ENCODE measurements at regions not wholly inside any gene's neighbourhood (a gene's known extent, or its start where the extent isn't known, plus 50 kb on each side); places are given as distances from the start of the nearest gene placed in this dataset.
A peak's percentile ranks its signal among the peaks of the same experiment; 100 is the strongest.

DNA sequence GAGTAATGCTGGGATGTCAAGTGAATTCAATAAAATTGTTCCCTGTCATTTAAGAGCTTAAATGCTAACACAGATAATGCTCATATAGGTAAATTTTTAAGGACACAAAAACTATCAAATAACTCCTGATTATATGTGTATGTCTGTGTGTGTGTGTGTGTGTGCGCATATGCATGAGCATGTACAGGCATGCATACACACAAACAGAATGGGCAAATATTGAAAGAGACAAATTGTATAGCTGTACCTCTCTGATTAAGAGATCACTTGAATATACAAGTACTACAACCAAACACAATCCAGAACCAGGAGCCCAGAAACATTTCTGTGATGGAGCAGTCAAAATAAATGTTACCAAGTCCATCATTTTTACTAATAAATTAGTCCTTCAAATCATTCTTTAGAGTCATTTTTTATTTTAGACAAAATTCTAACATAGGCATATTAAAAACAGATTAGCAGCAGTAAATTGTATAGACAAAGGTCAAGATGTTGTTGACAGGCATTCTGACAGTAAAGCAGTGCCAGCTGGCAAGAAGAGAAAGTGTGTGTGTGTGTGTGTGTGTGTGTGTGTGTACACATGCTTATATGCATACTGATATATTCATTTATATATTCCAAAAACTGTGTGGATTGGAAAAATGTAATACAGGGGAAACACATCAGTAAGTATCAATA, 145.3 kb downstream of the CD47 start:
- H3K27ac ChIP-seq: no peak overlapping the region
- no peak for DNase-seq (ENCODE audit: low read depth, low spot score)

DNA sequence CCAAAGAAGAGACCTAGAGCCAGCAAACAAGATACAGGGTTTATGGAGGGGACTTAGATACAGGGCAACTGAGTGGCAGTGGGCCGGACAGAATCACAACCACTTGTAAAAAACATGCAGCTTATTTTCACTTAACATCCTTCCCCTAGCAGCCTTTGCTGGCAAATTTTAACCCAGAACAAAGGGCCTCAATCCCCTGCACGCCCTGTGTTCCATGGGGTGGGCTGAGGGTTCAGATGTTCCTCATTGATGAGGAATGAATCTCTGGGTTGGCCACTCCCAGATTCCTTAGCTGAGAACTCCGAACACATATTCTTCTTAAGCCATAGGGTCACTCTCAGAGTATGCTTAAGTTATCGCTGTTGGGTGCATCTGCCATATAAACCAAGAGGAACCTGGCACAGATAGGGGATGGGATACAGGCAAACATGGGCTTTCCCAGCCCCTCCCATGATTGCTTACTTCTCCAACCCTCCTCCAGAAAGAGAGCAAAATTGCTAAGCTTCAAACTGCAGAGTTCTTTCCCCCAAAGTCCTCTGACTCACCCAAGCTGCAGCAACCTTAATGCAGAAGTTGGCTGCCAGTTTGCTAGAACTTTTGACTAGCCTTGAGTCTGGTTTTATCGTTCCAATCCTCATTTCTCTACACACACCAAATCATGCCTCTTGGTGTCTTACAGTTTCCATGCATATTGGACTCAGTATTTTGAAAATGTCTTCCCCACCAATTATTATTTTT, 146.9 kb downstream of the CD47 start:
- no peak for DNase-seq (ENCODE audit: low read depth, low spot score)
- no peak overlapping the region for H3K27ac ChIP-seq

DNA sequence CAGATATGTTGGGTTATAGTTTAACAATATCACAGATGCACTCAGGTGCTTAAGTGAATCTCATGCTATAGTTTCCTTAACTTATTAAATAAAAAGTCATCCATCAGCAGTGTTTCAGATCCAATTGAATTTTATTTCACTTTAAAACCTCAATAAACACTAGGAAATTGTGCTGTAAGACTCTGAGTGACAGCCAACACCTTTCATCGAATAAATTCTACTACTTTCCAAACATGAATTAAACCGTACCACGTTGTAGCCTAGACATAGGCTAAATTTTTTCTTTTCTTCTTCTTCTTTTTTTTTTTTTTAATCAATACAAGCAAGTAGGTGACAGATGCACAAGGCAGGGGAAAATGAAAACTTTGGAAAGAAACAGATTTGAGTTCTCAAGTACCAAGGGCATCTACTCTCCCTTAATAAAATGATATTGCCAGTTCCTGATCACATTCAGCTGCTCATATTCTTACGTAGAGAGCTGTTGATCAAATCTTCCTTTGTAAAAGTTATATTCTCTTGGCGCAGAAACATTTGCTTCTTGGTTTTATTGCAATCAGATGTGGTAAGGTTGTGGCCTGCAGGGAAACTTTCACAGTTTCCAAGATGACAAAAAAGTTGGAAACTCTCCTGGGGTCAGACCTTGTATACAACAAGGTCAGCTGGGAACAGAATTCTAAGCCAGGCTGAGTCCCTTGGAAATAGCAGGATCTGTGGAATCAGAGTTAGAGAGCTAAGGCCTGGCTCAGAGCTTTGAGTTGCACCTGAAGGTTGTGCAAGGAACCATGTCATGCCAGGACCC, 147.7 kb downstream of the CD47 start:
- no peak for DNase-seq (ENCODE audit: low read depth, low spot score)
- no peak overlapping the region for H3K27ac ChIP-seq

DNA sequence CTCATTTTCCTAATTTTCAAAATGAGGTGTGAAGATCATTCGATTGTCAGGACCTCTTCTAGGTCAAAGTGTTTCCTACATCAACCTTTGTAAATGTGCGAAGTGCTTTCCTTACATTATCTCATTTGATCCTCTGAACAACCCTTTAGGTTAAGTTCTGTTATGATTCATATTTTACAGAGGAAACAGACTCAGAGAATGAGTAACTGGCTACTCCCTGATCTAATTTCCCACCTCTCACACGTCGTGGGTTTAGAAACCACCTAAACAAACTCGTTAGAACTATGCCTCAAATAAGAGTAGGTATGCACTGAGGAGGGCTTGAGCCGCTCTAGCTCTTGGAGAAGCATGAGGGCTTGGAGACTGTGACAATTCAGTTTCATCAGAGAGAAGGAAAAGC, 148.6 kb downstream of the CD47 start:
- no peak for DNase-seq (ENCODE audit: low read depth, low spot score)

DNA sequence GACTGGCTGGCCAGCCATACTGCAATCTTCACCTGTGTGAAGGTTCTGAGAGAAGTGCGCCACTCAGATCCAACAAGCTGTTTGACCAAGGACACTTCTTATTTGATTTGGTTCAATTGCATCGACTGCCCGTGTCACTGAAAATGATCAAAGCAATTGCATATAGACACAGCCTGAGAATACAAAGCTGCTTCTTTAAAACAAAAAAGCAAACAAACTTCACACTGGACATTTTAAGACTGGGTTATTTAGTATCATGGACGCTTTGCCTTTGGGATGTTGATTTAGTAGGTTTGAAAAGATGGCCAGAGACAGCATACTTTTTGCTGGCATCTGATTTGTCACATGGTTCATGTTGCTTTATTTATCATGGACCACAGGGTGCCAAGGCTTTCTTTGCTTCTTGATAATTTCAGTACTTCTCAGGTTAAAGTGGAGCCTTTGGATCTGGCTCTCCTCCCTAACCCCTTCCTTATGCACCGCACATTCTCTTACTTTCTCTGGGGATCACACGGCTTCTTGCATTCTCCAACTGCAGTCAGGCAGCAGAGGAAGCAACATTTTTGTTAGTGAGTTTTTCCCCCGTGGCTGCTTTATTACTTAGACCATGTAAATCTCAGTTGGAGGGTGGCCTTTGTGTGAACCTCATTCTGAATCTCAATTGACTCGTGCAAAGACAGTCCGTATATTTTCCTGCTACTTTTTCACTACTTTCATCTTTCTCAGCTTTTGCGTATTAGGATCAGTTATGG, 151.0 kb downstream of the CD47 start:
- H3K27ac ChIP-seq: no peak overlapping the region
- DNase-seq (ENCODE audit: low read depth, low spot score): no peak

More for the DNA sequence above, 148.6 kb downstream of the CD47 start:
- H3K27ac ChIP-seq: no peak overlapping the region

DNA sequence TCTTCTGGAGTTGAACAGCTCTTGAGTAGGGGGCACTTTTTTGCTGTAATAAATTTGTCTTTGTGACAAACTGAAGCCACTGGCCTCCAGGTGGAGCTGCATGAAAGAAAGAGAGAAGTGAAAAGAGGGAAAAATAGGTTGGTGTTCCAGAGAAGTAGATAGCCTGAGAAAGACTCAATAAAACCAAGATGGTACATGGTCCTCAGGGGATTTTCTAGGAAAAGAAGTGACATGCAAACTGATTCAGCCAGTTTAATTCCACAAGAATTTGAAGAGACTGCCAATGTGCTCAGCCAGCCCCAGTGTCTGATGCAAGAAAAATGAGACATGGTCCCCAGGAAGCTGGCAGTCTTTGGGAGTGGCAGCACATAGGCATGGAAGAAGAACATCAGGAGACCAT, 152.7 kb downstream of the CD47 start:
- no peak for DNase-seq (ENCODE audit: low read depth, low spot score)

DNA sequence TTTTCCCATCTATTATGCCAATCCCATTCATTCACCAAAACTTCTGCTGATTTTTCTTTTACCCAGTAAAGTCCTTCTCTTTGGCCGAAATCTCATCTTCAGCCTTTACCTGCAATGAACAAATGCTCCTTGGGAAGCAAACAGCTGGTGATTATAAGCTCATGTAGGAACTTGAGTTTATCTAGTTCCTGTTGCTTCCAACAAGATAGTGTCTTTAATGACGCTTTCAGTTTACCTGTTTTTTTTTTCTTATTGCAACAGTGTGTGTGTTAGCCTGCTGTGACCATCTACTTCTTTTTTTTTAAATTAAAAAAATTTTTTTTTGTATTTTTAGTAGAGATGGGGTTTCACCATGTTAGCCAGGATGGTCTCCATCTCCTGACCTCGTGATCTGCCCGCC, 156.0 kb downstream of the CD47 start:
- H3K27ac ChIP-seq: no peak overlapping the region
- DNase-seq (ENCODE audit: low read depth, low spot score): no peak

More for the DNA sequence above, 152.7 kb downstream of the CD47 start:
- H3K27ac ChIP-seq: peak overlapping the region; percentile 19

DNA sequence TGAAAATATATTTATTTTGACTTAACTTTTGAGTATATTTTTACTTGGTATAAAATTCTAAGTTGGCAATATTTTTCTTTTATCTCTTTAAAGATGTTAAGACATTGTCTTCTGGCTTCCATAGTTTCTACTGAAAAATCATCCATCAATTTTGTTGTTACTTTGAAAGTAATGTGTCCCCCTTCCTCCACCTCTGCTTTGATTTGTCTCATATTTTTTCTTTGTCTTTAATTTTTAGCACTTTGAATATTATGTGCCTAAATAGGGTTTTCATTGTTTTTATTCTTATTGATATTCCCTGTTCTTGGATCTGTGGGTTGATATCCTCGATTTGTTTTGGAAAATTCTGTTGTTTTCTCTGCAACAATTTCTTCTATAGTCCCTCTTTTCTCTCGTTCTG, 157.4 kb downstream of the CD47 start:
- H3K27ac ChIP-seq: no peak overlapping the region
- DNase-seq (ENCODE audit: low read depth, low spot score): no peak

DNA sequence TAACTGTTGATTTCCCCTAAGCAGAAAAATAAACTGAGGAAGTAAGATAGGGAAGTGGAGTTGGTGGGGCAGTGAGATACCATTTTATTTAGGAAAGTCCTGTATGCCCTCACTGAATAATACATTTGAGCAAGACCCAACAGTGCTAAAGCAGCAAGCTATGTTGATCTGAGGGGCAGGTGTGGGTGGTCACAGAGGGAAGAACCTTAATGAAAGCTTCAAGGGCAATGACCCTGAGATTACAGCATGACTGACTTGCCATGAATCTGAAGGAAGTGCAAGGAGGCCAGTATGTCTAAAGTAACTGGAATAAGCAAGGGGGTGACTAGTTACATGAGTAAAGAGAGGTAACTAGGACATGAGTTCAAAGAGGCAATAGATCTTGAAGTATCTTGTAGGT, 159.5 kb downstream of the CD47 start:
- DNase-seq (ENCODE audit: low read depth, low spot score): no peak
- H3K27ac ChIP-seq: no peak overlapping the region

DNA sequence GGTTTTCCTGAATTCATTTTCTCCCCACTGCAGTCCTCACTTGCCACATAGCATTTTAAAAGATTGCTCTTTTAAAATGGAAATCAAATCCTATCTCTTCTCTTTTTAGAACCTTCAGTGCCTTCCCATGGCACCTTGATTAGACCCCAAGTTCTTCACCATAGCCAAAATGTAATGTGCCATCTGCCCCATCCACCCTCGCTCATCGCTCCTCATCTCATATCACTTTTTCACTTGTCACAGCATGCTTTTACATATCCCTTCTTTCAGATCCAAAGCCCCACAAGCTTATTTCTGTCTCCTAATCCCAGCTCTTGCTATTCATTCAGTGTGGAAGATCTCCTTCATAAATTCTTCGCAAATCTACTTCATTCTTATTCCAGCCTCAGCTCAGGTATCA, 161.7 kb downstream of the CD47 start:
- no peak for DNase-seq (ENCODE audit: low read depth, low spot score)
- no peak overlapping the region for H3K27ac ChIP-seq

DNA sequence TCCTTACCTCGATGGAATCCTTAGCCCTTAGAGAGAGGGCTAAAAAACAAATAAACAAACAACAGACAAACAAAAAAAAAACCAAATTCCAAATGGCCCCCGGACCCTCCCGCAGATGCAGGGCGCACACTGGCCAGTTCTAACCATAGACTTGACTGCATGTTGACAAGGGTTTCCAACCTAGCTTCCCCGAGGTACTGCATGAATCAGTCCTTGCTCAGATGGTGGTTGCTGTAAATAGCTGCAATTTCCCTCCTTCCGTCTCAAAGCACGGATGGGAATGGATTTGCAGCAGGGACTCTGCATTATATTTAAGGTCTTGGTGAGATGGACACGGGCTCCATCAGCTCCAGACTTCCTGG, 162.8 kb downstream of the CD47 start:
- H3K27ac ChIP-seq: no peak overlapping the region
- DNase-seq (ENCODE audit: low read depth, low spot score): no peak

DNA sequence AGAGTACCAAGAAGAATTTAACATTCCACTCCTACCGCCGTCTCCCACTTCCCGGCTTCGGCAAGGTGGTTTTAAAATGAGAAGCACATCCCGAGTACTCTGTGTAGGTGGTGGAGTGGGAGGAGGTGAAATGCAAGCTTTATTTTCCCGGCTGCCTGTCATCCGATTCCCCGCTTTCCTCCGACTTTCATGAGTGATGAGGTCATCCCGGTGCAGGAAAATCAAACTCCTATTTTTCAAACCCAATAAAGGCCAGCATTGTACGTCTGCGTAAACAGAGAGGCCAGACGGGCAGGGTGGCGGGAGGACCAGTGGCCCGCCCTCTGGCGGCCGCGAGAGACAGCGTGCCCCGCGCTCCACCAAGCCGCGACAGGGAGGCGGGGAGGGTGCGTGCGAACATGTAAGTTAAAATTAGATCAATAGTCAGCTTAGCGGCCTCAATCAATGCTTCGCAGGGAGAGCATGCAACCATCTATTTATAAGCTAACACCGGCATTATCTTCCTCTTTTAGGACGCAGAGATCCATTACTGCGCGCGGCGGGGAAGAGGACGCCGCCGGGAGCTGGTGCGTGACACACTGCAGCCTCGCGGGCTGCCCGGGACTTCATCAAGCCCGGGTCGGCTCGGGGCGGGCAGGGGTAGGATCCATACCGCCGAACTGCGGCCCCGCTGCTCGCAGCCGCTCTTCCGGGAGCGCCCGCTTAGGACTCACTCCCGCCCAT, 163.3 kb downstream of the CD47 start:
- H3K27ac ChIP-seq: no peak overlapping the region
- no peak for DNase-seq (ENCODE audit: low read depth, low spot score)

DNA sequence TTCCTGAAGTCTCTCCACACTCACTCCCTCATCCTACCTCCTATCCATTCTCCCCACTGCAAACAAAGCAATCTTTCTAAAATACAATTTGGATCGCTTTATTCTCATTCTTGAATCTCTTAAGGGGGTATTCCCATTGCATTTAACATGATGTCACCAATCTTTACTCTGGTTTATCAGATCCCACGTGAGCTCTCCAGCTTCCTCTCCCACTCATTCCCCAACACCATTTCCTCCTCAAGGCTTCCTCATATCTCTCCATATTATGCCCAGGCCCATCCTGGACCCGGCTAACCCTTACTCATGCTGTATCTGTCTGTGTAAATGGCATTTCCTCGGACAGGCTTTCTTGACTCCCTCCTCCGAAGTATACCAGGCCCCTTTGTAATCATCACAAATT, 165.0 kb downstream of the CD47 start:
- H3K27ac ChIP-seq: no peak overlapping the region
- DNase-seq (ENCODE audit: low read depth, low spot score): no peak

DNA sequence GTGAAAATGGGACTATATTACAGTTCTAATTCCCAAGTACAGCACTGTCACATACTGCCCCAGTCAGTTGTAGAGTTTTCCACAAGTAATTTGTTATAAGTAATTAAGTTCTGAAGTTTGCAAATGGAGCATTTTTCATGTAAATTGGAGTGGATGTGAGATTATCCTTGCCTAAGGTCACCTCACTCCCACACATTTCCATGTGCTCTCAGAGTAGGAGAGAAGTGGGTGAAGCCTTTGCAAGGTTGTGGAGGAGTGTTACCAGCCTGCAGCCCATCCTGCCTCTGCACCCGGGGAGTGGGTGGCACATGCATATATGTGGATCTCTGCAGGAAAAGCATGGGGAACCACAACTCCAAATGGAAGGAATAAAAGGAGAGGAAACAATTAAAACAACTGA, 169.8 kb downstream of the CD47 start:
- H3K27ac ChIP-seq: no peak overlapping the region
- no peak for DNase-seq (ENCODE audit: low read depth, low spot score)

DNA sequence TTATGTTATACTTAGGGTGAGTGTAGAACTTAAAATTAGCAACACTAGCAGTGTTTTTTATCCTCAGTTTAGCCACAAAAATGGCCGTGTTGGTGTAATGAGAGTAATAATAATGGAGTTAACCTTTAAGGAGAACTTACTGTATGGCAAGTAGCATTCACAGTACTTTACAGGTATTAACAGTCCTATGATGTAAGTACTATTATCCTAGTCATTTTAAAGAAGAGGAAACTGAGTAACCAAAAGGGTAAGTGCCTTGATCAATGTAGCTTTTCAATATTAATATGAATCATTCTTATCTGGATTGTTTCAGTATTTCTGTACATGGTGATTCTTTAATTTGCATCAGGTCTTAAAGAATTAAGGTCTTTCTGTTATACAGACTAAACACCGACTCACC, 170.3 kb downstream of the CD47 start:
- H3K27ac ChIP-seq: no peak overlapping the region
- DNase-seq (ENCODE audit: low read depth, low spot score): no peak

DNA sequence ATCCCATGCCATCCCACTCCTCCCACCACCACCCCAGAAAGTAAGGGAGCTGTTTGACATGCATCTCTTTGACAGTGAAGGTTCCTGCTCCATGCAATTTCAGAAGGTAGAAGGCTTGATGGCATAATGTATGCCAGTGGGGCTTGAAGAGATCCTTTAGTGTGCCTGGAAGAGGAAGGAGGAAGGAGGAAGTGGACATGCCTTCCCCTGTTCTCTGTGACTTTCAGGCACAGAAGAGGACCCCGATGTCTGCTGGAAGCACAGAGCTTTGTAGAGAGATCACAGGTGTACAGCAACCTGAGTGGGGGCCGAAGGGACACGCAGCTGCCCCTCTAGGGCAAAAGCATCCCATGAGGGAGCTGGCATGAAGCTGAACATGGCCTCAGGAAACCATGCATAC, 171.6 kb downstream of the CD47 start:
- DNase-seq (ENCODE audit: low read depth, low spot score): no peak
- no peak overlapping the region for H3K27ac ChIP-seq

DNA sequence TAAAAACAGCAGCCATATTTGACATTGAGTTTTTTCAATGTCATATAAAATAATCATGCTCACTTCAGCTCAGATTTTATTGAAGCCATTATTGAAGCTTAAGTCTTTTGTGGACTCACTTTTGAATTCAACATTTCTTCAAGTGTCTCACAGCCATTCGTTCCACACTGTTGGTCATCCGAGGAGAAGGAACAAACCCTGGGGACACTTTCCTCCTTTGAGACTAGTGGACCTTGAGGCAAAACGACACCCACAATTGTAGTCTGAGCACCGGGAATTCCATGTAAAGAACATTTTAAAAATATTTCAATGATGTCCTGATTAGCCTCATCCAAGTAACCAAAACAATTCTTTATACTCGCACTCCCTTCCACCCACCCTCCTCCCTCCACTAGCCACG, 174.7 kb downstream of the CD47 start:
- DNase-seq (ENCODE audit: low read depth, low spot score): no peak
- H3K27ac ChIP-seq: no peak overlapping the region

DNA sequence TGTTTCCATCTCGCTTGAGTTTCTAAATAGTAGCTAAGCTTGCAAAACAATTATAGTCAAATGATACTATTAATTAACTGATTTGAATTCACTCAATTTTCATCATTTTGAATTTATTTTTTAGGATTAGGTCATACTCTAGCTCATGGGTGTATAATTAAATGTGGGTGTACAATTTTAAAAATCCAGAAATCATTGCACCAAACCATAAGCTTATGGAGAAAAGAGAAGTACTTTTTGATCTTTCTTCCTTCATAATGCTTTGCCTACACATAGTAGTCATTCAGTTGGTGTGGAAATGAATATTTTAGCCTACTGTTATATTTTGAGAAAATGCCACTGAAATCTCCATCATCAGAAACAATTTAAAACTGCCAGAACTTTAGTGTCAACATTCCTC, 175.1 kb downstream of the CD47 start:
- DNase-seq (ENCODE audit: low read depth, low spot score): no peak
- no peak overlapping the region for H3K27ac ChIP-seq

DNA sequence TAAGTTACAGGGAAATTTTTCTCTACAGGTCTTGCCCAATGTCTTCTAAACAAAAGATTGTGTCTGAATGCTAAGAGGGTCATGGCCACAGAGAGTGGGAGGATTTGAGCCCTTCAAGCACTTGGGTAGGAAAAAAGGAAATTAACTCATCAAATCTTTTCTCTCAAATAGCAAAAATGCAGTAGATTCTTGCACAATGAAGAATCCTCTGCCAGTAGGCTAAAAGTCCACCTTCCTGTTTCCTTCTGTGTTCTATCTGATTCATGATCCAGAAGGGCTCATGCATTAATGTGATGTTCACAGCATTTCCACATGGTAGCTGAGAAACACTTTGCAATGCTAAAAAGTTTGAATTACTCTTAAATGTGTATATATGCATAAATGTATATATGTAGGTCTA, 177.1 kb downstream of the CD47 start:
- DNase-seq (ENCODE audit: low read depth, low spot score): no peak
- no peak overlapping the region for H3K27ac ChIP-seq

DNA sequence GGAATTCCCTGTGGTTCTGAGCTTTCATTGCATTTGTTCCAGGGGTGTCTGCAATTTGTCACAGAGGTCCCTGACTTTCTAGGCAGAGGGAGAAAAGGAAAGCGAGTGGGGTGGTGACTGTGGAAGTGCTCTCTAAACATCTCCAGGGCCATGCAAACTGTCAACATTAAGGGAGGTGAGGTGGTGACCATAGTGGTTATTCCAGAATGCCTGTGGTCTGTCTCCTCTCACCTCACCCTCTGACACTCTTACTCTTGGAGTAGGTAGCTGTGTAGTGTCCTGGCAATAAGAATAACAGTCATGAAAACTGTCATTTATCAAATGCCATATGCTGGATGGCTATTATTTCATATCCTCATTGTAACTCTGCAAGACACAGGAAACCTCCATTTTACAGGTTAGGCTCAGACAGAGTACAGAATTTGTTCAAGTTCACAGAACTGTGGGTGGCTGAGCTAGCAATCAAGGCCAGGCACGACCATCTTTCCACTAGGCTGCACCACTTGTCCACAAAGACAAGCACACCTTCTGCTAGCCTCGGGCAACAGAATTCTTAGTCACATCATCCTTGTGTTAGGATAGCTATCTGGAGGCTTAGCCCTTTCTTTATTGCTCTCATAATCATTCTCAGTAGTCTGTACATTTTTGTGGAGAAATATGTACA, 179.4 kb downstream of the CD47 start:
- DNase-seq (ENCODE audit: low read depth, low spot score): no peak
- H3K27ac ChIP-seq: no peak overlapping the region
